ENCODE measurements at regions not wholly inside any gene's neighbourhood (a gene's known extent, or its start where the extent isn't known, plus 50 kb on each side); places are given as distances from the start of the nearest gene placed in this dataset.

DNA sequence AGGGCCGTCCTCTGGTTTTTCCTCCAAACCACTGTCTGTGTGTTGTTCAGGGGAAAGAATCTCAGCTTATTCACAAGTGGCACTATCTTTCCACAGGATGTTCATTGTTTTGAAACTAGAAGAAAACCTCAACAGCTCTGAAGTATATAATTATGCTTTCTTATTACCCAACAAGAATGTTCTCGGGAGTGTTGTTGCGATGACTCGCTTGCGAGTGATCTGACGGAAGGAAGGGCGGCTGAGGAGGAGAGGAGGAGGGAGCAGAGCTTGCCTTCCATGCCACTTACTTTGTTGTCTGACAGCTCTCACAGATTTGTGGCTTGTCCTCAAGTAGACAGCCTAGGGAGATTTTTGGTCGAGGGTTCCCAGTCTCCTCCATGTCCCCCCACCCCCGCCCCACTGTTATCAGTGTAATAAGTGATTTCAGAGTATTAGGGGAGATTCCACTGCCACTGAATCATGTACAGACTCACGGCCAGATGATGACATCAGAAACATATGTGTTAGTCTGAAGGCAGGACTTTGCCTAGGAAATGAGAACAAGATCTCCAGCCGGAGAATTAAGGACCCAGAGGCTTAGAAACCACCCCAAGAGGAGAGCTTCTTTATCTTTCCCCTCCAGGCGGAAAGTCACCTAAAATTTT is 80.7 kb upstream of the CCN6 start:
- TF ChIP-seq, protein P1, sequence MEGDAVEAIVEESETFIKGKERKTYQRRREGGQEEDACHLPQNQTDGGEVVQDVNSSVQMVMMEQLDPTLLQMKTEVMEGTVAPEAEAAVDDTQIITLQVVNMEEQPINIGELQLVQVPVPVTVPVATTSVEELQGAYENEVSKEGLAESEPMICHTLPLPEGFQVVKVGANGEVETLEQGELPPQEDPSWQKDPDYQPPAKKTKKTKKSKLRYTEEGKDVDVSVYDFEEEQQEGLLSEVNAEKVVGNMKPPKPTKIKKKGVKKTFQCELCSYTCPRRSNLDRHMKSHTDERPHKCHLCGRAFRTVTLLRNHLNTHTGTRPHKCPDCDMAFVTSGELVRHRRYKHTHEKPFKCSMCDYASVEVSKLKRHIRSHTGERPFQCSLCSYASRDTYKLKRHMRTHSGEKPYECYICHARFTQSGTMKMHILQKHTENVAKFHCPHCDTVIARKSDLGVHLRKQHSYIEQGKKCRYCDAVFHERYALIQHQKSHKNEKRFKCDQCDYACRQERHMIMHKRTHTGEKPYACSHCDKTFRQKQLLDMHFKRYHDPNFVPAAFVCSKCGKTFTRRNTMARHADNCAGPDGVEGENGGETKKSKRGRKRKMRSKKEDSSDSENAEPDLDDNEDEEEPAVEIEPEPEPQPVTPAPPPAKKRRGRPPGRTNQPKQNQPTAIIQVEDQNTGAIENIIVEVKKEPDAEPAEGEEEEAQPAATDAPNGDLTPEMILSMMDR (IDR thresholded peaks at IDR 0.05; ENCODE audit: extremely low read depth, missing control alignments): no peak
- no peak for DNase-seq (ENCODE audit: low spot score)

DNA sequence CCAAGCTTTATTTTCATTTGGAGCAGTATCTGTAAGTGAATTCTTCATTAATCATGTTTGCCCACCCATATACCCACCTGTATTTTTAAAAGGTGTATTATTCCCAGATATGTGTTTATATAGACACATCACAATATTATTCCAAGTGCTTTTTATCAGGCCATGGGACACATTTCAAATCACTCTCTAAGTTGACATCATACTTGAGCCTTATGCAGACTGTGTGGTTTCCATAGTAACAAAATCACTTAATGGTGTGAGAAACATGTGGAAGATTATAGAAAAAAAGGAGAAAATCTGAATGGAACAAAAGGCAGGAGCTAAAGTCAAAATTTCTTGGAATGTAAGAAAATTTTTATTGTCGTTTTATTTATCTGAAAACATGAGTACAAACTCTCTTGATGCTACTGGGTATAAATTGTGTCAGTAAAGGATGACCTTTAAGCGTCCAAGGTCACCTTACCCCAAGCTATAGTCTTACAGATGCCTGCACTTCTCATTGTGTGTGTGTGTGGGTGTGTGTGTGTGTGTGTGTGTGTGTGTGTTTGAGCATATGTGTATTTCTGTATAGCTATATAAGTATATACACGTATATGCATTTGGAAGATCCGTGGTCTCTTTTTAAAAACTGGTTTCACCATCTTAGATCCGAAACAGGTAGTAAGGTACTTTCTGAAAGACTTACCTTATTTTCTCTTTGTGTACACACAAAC is 79.8 kb upstream of the CCN6 start:
- TF ChIP-seq, protein P1 (IDR thresholded peaks at IDR 0.05; ENCODE audit: extremely low read depth, missing control alignments): no peak
- no peak for DNase-seq (ENCODE audit: low spot score)

DNA sequence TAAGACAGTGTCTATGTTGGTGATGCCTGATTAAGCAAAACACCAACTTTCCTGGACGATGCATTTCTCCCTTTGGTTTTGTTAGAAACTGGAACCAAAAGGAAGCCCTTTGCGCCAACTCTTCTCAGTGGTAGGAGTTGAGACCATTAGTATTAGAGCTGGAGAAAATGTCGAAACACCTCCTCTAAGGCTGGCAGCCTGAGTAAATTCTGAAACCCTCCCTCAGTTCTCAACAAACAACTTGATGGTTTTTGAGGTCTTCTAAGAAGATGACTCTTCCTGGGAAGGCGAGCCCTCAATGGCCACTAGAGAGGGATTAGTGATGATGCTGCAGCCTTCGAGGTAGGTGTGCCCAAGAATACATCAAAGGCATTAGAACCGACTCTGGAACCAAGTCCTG is 78.4 kb upstream of the CCN6 start:
- no peak for DNase-seq (ENCODE audit: low spot score)
- TF ChIP-seq, protein P1 (IDR thresholded peaks at IDR 0.05; ENCODE audit: extremely low read depth, missing control alignments): no peak

DNA sequence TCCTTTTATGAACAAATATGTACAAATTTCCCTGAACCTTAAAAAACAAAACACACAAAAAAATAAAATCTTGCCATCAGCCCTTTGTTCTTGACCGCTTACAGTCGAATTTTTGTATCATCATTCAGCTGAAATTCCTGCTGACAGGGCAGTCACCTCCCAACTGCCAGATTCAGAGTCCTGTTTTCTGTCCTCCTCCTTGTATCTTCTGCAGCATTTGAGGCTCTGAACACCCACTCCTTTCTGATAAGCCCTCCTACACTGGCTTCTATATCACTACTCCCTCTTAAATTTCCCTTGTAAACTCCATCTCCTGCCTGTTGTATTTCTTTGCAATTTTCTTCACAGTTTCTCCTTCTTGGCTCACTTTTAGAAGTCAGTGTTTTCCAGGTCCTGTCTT is 77.8 kb upstream of the CCN6 start:
- no peak for DNase-seq (ENCODE audit: low spot score)
- TF ChIP-seq, protein P1 (IDR thresholded peaks at IDR 0.05; ENCODE audit: extremely low read depth, missing control alignments): no peak

DNA sequence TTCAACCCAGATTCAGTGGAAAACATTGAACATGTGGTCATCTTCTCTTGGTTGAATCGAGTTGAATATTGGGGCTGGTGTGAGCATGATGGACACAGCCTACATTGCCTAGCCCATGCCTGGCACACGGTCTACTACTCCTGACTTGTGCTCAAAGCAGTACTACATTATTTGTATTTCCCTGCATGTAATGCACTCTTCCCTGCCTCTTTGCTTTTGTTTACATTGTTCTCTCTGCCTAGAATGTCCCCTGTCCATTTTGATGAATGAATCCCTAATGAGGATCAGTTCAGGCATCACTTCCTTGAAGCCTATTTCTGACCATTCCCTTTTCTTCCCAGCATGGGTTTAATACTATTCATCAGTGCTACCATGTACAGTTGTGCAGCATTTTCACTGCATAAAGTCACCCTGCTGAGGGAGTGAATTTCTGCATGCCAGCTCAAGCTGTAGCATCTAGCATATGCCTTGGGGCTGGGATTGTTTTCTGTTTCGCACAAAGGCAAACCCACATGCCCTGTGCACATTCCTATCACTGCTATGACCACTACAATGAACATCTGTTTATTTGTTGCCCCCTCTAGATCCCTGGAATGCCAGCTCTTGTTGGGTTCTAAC is 75.3 kb upstream of the CCN6 start:
- TF ChIP-seq, protein P1 (IDR thresholded peaks at IDR 0.05; ENCODE audit: extremely low read depth, missing control alignments): no peak
- no peak for DNase-seq (ENCODE audit: low spot score)

DNA sequence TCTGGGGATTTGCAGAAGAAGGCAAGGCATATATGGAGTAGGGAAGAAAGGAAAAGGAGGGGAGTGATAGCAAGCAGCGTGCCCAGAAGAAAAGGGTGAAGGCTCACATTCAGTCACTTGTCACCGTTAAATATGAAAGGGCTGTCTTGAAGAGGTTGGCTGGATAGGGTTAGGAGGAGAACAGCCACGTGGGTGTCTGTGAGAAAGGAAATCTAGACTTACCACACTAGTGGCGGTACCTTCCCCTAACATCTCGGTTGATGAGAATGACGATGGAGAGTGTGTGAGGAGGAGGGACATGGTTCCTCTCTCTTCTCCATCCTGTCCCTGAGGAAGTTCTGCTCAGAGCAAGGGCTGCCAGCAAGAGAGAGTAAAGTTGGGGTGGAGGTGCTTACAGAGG is 74.3 kb upstream of the CCN6 start:
- TF ChIP-seq, protein P1 (IDR thresholded peaks at IDR 0.05; ENCODE audit: extremely low read depth, missing control alignments): no peak
- no peak for DNase-seq (ENCODE audit: low spot score)

DNA sequence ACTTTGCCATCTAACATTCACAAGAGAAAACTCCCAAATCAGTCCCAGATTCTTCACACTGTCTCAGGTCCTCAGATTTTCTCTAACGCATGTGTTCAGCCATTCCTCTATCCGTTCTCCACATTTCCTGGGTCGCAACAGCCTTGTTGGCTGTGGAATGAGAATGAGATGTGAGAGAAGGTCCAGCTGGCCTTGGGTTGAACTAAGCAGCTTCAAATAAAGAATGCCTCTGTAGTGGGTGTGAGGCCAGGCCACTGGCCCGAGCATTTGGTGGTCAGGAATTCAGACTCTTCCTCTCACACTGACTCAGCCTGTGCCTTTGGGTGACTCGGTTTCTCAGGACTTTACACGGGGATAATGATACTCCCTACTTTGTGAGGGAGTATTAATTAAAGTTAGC is 73.8 kb upstream of the CCN6 start:
- DNase-seq (ENCODE audit: low spot score): no peak
- TF ChIP-seq, protein P1 (IDR thresholded peaks at IDR 0.05; ENCODE audit: extremely low read depth, missing control alignments): no peak

Data from GM20000 (cell line).